ENCODE measurements at regions not wholly inside any gene's neighbourhood (a gene's known extent, or its start where the extent isn't known, plus 50 kb on each side); places are given as distances from the start of the nearest gene placed in this dataset.
A peak's percentile ranks its signal among the peaks of the same experiment; 100 is the strongest.

DNA sequence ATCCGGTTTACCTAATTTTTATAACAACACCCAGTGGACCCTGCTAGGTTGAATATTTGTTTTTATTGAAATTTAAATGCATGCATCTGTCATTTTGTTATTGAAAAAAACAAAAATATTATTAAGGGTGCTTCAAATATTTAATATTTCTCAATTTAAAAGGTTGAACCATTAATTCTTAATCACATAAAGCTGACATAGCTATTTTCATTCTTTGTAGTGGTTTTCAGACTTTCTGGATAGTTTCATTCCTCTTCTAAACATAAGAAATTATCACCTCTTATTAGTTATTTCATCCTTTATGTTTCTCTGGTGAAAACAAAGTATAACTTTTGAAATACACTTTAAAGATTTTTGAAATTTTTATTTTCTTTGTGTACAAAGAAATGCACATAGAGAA lies 369.9 kb upstream of the PLSCR5 start:
- H3K36me3 Mint-ChIP-seq (ENCODE audit: low read depth) = no peaks in the 10 kb centered on the region
- no peaks in the 10 kb centered on the region for H3K9me3 Mint-ChIP-seq
- H3K4me1 Mint-ChIP-seq = peaks cover 22% of the 10 kb centered on the region
- H3K27me3 Mint-ChIP-seq (ENCODE audit: low read depth) = no peaks in the 10 kb centered on the region
- no peak overlapping the region for H3K4me3 Mint-ChIP-seq
- no peak for TF ChIP-seq CTCF (IDR thresholded peaks at IDR 0.05; ENCODE audit: unreplicated experiment in 3 of 3)
- H3K27ac Mint-ChIP-seq = no peak overlapping the region

DNA sequence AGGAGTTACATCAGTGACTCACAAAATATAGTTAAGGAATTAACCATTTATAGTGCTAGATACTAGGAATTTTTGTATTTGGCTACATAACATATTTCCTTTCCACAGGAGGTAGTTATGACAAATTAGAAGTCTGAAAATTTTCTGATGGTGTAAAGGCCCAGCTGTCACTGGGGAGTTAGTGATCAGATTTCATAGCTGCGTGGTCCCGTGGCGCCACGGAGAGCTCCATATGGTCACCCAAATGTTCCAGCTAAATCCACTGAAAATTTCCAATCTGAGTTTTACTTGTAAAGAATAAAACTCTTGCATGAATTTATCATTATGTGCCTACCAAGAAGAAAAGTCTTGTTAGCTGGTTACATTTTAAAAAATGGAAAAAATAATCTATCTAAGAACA lies 368.9 kb upstream of the PLSCR5 start:
- Mint-ChIP-seq H3K27ac (peak overlapping the region in 2 of 3 experiments; percentile 33 to 53), H3K9me3 (no peaks in the 10 kb centered on the region), H3K4me3 (no peak overlapping the region), H3K4me1 (peaks cover 22% of the 10 kb centered on the region), H3K27me3 (ENCODE audit: low read depth) (no peaks in the 10 kb centered on the region), H3K36me3 (ENCODE audit: low read depth) (no peaks in the 10 kb centered on the region)
- TF ChIP-seq CTCF (IDR thresholded peaks at IDR 0.05; ENCODE audit: unreplicated experiment in 3 of 3) = no peak

- H3K27ac Mint-ChIP-seq = no peak overlapping the region
Observed at GRCh38 chr3:146972726-146973125, 367.6 kb upstream of the PLSCR5 start.

DNA sequence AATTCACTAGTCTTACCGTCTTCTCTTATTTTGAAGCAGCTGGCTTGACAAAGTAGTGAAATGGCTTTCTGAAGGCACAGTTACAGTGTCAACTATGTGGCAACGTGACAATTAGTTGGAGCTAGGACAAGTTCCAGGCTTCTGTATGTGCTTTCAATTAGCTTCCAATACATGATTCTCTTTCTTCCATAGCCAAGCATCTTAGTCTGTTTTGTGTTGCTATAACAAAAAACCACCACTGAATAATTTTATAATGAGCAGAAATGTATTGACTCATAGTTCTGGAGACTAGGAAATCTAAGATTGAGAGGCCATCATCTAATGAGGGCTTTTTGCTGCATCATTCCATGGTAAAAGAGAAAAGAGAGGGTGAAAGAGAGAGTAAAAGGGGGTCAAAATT lies 365.1 kb upstream of the PLSCR5 start:
- H3K36me3 Mint-ChIP-seq (ENCODE audit: low read depth) = no peaks in the 10 kb centered on the region
- TF ChIP-seq CTCF (IDR thresholded peaks at IDR 0.05; ENCODE audit: unreplicated experiment in 3 of 3) = no peak
- no peaks in the 10 kb centered on the region for H3K27me3 Mint-ChIP-seq (ENCODE audit: low read depth)
- peaks cover 17% of the 10 kb centered on the region for H3K4me1 Mint-ChIP-seq
- H3K9me3 Mint-ChIP-seq = no peaks in the 10 kb centered on the region
- no peak overlapping the region for H3K27ac Mint-ChIP-seq
- H3K4me3 Mint-ChIP-seq = no peak overlapping the region

More at GRCh38 chr3:146972726-146973125, 367.6 kb upstream of the PLSCR5 start:
- Mint-ChIP-seq H3K4me1 (peaks cover 22% of the 10 kb centered on the region), H3K9me3 (no peaks in the 10 kb centered on the region), H3K27me3 (ENCODE audit: low read depth) (no peaks in the 10 kb centered on the region), H3K4me3 (no peak overlapping the region), H3K36me3 (ENCODE audit: low read depth) (no peaks in the 10 kb centered on the region)
- TF ChIP-seq CTCF (IDR thresholded peaks at IDR 0.05; ENCODE audit: unreplicated experiment in 3 of 3) = no peak

DNA sequence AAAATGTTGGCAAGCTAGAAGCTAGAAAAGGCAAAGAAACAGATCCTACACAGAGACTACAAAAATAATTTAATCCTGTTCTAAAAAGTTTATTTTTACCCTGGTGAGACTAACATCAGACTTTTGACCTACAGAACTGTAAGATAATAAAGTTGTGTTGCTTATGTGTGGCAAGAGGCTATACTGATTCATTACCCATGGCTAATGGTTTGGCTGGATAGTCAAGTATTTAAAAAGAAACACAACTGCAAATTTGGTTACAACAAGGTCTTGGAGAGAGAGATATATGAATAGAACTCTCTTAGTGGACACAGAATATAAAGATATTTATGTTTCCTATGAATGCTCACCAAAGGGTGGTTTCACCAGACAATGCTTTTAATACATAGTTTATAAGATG lies 364.2 kb upstream of the PLSCR5 start:
- TF ChIP-seq CTCF (IDR thresholded peaks at IDR 0.05; ENCODE audit: unreplicated experiment in 3 of 3) = no peak
- no peaks in the 10 kb centered on the region for H3K27me3 Mint-ChIP-seq (ENCODE audit: low read depth)
- no peak overlapping the region for H3K4me3 Mint-ChIP-seq
- no peak overlapping the region for H3K27ac Mint-ChIP-seq
- H3K36me3 Mint-ChIP-seq (ENCODE audit: low read depth) = no peaks in the 10 kb centered on the region
- H3K4me1 Mint-ChIP-seq = peaks cover 13% of the 10 kb centered on the region
- peaks cover 4% of the 10 kb centered on the region for H3K9me3 Mint-ChIP-seq

- H3K9me3 Mint-ChIP-seq = peaks cover 10% of the 10 kb centered on the region
- peaks cover 5% of the 10 kb centered on the region for H3K4me1 Mint-ChIP-seq
- H3K27me3 Mint-ChIP-seq (ENCODE audit: low read depth) = no peaks in the 10 kb centered on the region
- TF ChIP-seq CTCF (IDR thresholded peaks at IDR 0.05; ENCODE audit: unreplicated experiment in 3 of 3) = no peak
- H3K4me3 Mint-ChIP-seq = no peak overlapping the region
- H3K36me3 Mint-ChIP-seq (ENCODE audit: low read depth) = no peaks in the 10 kb centered on the region
- H3K27ac Mint-ChIP-seq = no peak overlapping the region
Observed at GRCh38 chr3:146968204-146968651, 363.1 kb upstream of the PLSCR5 start.
